Activated CD4-positive, alpha-beta memory T cell treated with anti-CD3 and anti-CD28 coated beads, Interleukin-2, amount 10 ng/mL, durations not matched to agents 7 days and 5 days (primary cell): ENCODE measurements at regions not wholly inside any gene's neighbourhood (a gene's known extent, or its start where the extent isn't known, plus 50 kb on each side); places are given as distances from the start of the nearest gene placed in this dataset.

Experiments used
- CTCF ChIA-PET: fragments of 350-600 bp; sonication (Branson Sonifier 250); formaldehyde crosslinking; loops from one replicate; lab custom pipeline; 2021; ENCODE audit warnings: antibody characterized with exemption, inconsistent platforms; lab: Charles Lee
- POLR2A ChIA-PET: fragments of 350-600 bp; sonication (Branson Sonifier 250); formaldehyde crosslinking; loops from one replicate; lab custom pipeline; 2021; ENCODE audit warnings: antibody characterized with exemption; lab: Charles Lee
- DNase-seq: peaks from one replicate; pipeline ENCODE4 v3.0.0-alpha.2; 2020
- H3K27ac Mint-ChIP-seq: one replicate; pipeline ENCODE4 v1.8.0; 2021; ENCODE audit warnings: mild to moderate bottlenecking, mixed read lengths
- H3K27me3 Mint-ChIP-seq: one replicate; pipeline ENCODE4 v1.8.0; 2021; ENCODE audit warnings: mixed read lengths
- H3K36me3 Mint-ChIP-seq: one replicate; pipeline ENCODE4 v1.8.0; 2021; ENCODE audit warnings: low read depth, mixed read lengths
- H3K4me1 Mint-ChIP-seq: one replicate; pipeline ENCODE4 v1.8.0; 2021; ENCODE audit warnings: mixed read lengths
- H3K4me3 Mint-ChIP-seq: one replicate; pipeline ENCODE4 v1.8.0; 2021; ENCODE audit warnings: mild to moderate bottlenecking, mixed read lengths
- H3K9me3 Mint-ChIP-seq: one replicate; pipeline ENCODE4 v1.8.0; 2021; ENCODE audit warnings: mixed read lengths

DNA sequence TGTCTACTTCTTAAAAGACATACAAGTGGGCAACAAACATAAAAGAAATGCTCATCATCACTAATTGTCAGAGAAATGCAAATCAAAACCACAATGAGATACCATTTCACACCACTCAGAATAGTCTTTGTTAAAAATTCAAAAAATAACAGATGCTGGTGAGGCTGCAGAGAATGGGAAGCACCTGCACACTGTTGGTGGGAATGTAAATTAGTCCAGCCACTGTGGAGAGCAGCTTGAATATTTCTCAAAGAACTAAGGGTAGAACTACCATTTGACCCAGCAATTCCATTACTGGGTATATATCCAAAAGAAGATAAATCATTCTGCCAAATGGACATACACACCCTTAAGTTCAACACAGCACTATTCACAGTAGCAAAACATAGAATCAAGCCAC is 61.8 kb upstream of the STEAP1 start:
- Mint-ChIP-seq H3K9me3 (no peaks in the 10 kb centered on the region), H3K27me3 (no peaks in the 10 kb centered on the region), H3K36me3 (no peaks in the 10 kb centered on the region), H3K4me3 (no peak overlapping the region), H3K4me1 (no peaks in the 10 kb centered on the region), H3K27ac (no peak overlapping the region)
- CTCF ChIA-PET = no interaction called here
- POLR2A ChIA-PET = no interaction called here
- DNase-seq = no peak

DNA sequence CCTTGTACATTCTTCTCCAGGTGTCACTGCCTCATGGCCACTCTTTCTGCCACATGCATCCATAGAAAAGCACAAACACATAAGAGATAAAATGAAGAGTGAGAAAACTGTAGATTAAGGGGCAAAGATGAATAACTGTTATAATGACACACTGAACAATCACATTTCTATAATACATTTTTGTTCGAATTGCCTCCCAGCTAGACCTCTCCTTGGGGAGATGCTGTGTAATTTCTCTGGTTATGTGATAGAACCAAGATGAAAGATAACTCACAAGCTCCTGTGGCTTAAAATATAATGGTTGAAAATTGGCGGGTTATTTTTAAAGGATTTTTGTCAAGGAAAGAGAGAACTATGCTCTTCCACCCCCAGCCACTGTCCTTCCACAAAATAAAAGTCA is 60.2 kb upstream of the STEAP1 start:
- Mint-ChIP-seq H3K4me1 (no peaks in the 10 kb centered on the region), H3K36me3 (no peaks in the 10 kb centered on the region), H3K27ac (no peak overlapping the region), H3K9me3 (no peaks in the 10 kb centered on the region), H3K27me3 (no peaks in the 10 kb centered on the region), H3K4me3 (no peak overlapping the region)
- no peak for DNase-seq
- CTCF ChIA-PET = no interaction called here
- POLR2A ChIA-PET = no interaction called here
